Activated CD4-positive, alpha-beta memory T cell treated with anti-CD3 and anti-CD28 coated beads for 36 hours (primary cell): ENCODE measurements at regions not wholly inside any gene's neighbourhood (a gene's known extent, or its start where the extent isn't known, plus 50 kb on each side); places are given as distances from the start of the nearest gene placed in this dataset.

Source experiments
- CTCF ChIA-PET: fragments of 350-600 bp; sonication (Branson Sonifier 250); formaldehyde crosslinking; loops from one replicate; lab custom pipeline; 2021; ENCODE audit warnings: antibody characterized with exemption, inconsistent platforms; lab: Charles Lee
- POLR2A ChIA-PET: fragments of 350-600 bp; sonication (Branson Sonifier 250); formaldehyde crosslinking; loops from one replicate; lab custom pipeline; 2021; ENCODE audit warnings: antibody characterized with exemption; lab: Charles Lee
- DNase-seq: peaks from one replicate; pipeline ENCODE4 v3.0.0-alpha.2; 2020
- H3K27ac Mint-ChIP-seq: one replicate; pipeline ENCODE4 v1.8.0; 2021; ENCODE audit warnings: mixed read lengths
- H3K27me3 Mint-ChIP-seq: one replicate; pipeline ENCODE4 v1.8.0; 2021; ENCODE audit warnings: mixed read lengths
- H3K36me3 Mint-ChIP-seq: one replicate; pipeline ENCODE4 v1.8.0; 2021; ENCODE audit warnings: mixed read lengths
- H3K4me1 Mint-ChIP-seq: one replicate; pipeline ENCODE4 v1.8.0; 2021; ENCODE audit warnings: low read depth, mixed read lengths
- H3K4me3 Mint-ChIP-seq: one replicate; pipeline ENCODE4 v1.8.0; 2021; ENCODE audit warnings: mild to moderate bottlenecking, mixed read lengths
- H3K9me3 Mint-ChIP-seq: one replicate; pipeline ENCODE4 v1.8.0; 2021; ENCODE audit warnings: mixed read lengths
- intact Hi-C: fragments of 100-400 bp; cut with micrococcal nuclease; formaldehyde crosslinking; loops from one replicate; pipeline ENCODE4 v1.15.1; 2023

GRCh38 chr1:106111044-106111443 is 945.4 kb upstream of the PRMT6 start:
- Mint-ChIP-seq H3K27me3 (no peaks in the 10 kb centered on the region), H3K36me3 (no peaks in the 10 kb centered on the region), H3K9me3 (peaks cover 13% of the 10 kb centered on the region), H3K4me3 (no peak overlapping the region), H3K27ac (no peak overlapping the region), H3K4me1 (no peaks in the 10 kb centered on the region)
- intact Hi-C loops, result no loop called here
- no peak for DNase-seq
- CTCF ChIA-PET, result no interaction called here
- POLR2A ChIA-PET, result no interaction called here

GRCh38 chr1:106113851-106114250 is 942.6 kb upstream of the PRMT6 start:
- no peak for DNase-seq
- H3K27ac Mint-ChIP-seq, result no peak overlapping the region
- no peaks in the 10 kb centered on the region for H3K4me1 Mint-ChIP-seq
- H3K9me3 Mint-ChIP-seq, result peaks cover 11% of the 10 kb centered on the region
- no peaks in the 10 kb centered on the region for H3K27me3 Mint-ChIP-seq
- no peak overlapping the region for H3K4me3 Mint-ChIP-seq
- ChIA-PET CTCF (no interaction called here), POLR2A (no interaction called here)
- no peaks in the 10 kb centered on the region for H3K36me3 Mint-ChIP-seq
- intact Hi-C loops, result no loop called here

GRCh38 chr1:106120789-106121188 is 935.7 kb upstream of the PRMT6 start:
- Mint-ChIP-seq H3K36me3 (no peaks in the 10 kb centered on the region), H3K4me3 (no peak overlapping the region), H3K27ac (no peak overlapping the region), H3K4me1 (no peaks in the 10 kb centered on the region), H3K27me3 (no peaks in the 10 kb centered on the region), H3K9me3 (peaks cover 11% of the 10 kb centered on the region)
- CTCF ChIA-PET, result no interaction called here
- no peak for DNase-seq
- POLR2A ChIA-PET, result no interaction called here
- intact Hi-C loops, result no loop called here

- H3K9me3 Mint-ChIP-seq, result peaks cover 14% of the 10 kb centered on the region
- POLR2A ChIA-PET, result no interaction called here
Measured at GRCh38 chr1:106121728-106122127, 934.7 kb upstream of the PRMT6 start.

GRCh38 chr1:106134561-106134960 is 921.9 kb upstream of the PRMT6 start:
- Mint-ChIP-seq H3K4me3 (no peak overlapping the region), H3K4me1 (no peaks in the 10 kb centered on the region), H3K27me3 (no peaks in the 10 kb centered on the region), H3K27ac (no peak overlapping the region), H3K9me3 (peaks cover 4% of the 10 kb centered on the region), H3K36me3 (no peaks in the 10 kb centered on the region)
- intact Hi-C loops, result no loop called here
- ChIA-PET POLR2A (no interaction called here), CTCF (no interaction called here)
- DNase-seq, result no peak

More at GRCh38 chr1:106121728-106122127, 934.7 kb upstream of the PRMT6 start:
- CTCF ChIA-PET, result no interaction called here
- Mint-ChIP-seq H3K4me3 (no peak overlapping the region), H3K27me3 (no peaks in the 10 kb centered on the region), H3K27ac (no peak overlapping the region), H3K36me3 (no peaks in the 10 kb centered on the region), H3K4me1 (no peaks in the 10 kb centered on the region)
- DNase-seq, result no peak
- intact Hi-C loops, result no loop called here

- no peak overlapping the region for H3K4me3 Mint-ChIP-seq
- intact Hi-C loops, result no loop called here
- H3K9me3 Mint-ChIP-seq, result peaks cover 11% of the 10 kb centered on the region
- ChIA-PET POLR2A (no interaction called here), CTCF (no interaction called here)
- no peaks in the 10 kb centered on the region for H3K27me3 Mint-ChIP-seq
- no peak overlapping the region for H3K27ac Mint-ChIP-seq
- no peaks in the 10 kb centered on the region for H3K36me3 Mint-ChIP-seq
- no peak for DNase-seq
- no peaks in the 10 kb centered on the region for H3K4me1 Mint-ChIP-seq
Measured at GRCh38 chr1:106173101-106173500, 883.4 kb upstream of the PRMT6 start.

GRCh38 chr1:106178791-106179190 is 877.7 kb upstream of the PRMT6 start:
- Mint-ChIP-seq H3K36me3 (no peaks in the 10 kb centered on the region), H3K27me3 (no peaks in the 10 kb centered on the region), H3K4me3 (no peak overlapping the region), H3K4me1 (no peaks in the 10 kb centered on the region), H3K9me3 (peaks cover 10% of the 10 kb centered on the region), H3K27ac (no peak overlapping the region)
- intact Hi-C loops, result no loop called here
- POLR2A ChIA-PET, result no interaction called here
- CTCF ChIA-PET, result no interaction called here
- no peak for DNase-seq

- H3K4me1 Mint-ChIP-seq, result no peaks in the 10 kb centered on the region
- H3K27me3 Mint-ChIP-seq, result no peaks in the 10 kb centered on the region
- no peak for DNase-seq
- H3K9me3 Mint-ChIP-seq, result peaks cover 16% of the 10 kb centered on the region
- ChIA-PET POLR2A (no interaction called here), CTCF (no interaction called here)
- H3K4me3 Mint-ChIP-seq, result no peak overlapping the region
- H3K36me3 Mint-ChIP-seq, result no peaks in the 10 kb centered on the region
- no peak overlapping the region for H3K27ac Mint-ChIP-seq
- intact Hi-C loops, result no loop called here
Measured at GRCh38 chr1:106181866-106182265, 874.6 kb upstream of the PRMT6 start.

- Mint-ChIP-seq H3K27ac (no peak overlapping the region), H3K4me1 (no peaks in the 10 kb centered on the region), H3K36me3 (no peaks in the 10 kb centered on the region), H3K27me3 (no peaks in the 10 kb centered on the region), H3K9me3 (peaks cover 24% of the 10 kb centered on the region), H3K4me3 (no peak overlapping the region)
- intact Hi-C loops, result no loop called here
- DNase-seq, result no peak
- ChIA-PET CTCF (no interaction called here), POLR2A (no interaction called here)
Measured at GRCh38 chr1:106185089-106185488, 871.4 kb upstream of the PRMT6 start.

- Mint-ChIP-seq H3K27ac (no peak overlapping the region), H3K27me3 (no peaks in the 10 kb centered on the region), H3K9me3 (peaks cover 39% of the 10 kb centered on the region), H3K4me3 (no peak overlapping the region), H3K4me1 (no peaks in the 10 kb centered on the region), H3K36me3 (peaks cover 6% of the 10 kb centered on the region)
- intact Hi-C loops, result no loop called here
- ChIA-PET CTCF (no interaction called here), POLR2A (no interaction called here)
- no peak for DNase-seq
Measured at GRCh38 chr1:106189780-106190179, 866.7 kb upstream of the PRMT6 start.

- ChIA-PET POLR2A (no interaction called here), CTCF (no interaction called here)
- Mint-ChIP-seq H3K9me3 (peaks cover 55% of the 10 kb centered on the region), H3K4me1 (no peaks in the 10 kb centered on the region), H3K4me3 (no peak overlapping the region), H3K36me3 (peaks cover 6% of the 10 kb centered on the region), H3K27ac (no peak overlapping the region), H3K27me3 (no peaks in the 10 kb centered on the region)
- DNase-seq, result no peak
- intact Hi-C loops, result no loop called here
Measured at GRCh38 chr1:106194206-106194605, 862.3 kb upstream of the PRMT6 start.

- Mint-ChIP-seq H3K4me3 (no peak overlapping the region), H3K27me3 (no peaks in the 10 kb centered on the region), H3K27ac (no peak overlapping the region), H3K9me3 (peaks cover 18% of the 10 kb centered on the region), H3K4me1 (no peaks in the 10 kb centered on the region), H3K36me3 (no peaks in the 10 kb centered on the region)
- CTCF ChIA-PET, result no interaction called here
- POLR2A ChIA-PET, result no interaction called here
- DNase-seq, result no peak
- intact Hi-C loops, result no loop called here
Measured at GRCh38 chr1:106200711-106201110, 855.8 kb upstream of the PRMT6 start.

- H3K27ac Mint-ChIP-seq, result no peak overlapping the region
- no peaks in the 10 kb centered on the region for H3K36me3 Mint-ChIP-seq
- no peaks in the 10 kb centered on the region for H3K27me3 Mint-ChIP-seq
- no peaks in the 10 kb centered on the region for H3K4me1 Mint-ChIP-seq
- intact Hi-C loops, result no loop called here
- CTCF ChIA-PET, result no interaction called here
- DNase-seq, result no peak
- H3K9me3 Mint-ChIP-seq, result peaks cover 4% of the 10 kb centered on the region
- POLR2A ChIA-PET, result no interaction called here
- no peak overlapping the region for H3K4me3 Mint-ChIP-seq
Measured at GRCh38 chr1:106207185-106207584, 849.3 kb upstream of the PRMT6 start.

GRCh38 chr1:106217765-106218164 is 838.7 kb upstream of the PRMT6 start:
- Mint-ChIP-seq H3K36me3 (no peaks in the 10 kb centered on the region), H3K4me1 (no peaks in the 10 kb centered on the region), H3K4me3 (no peak overlapping the region), H3K27ac (no peak overlapping the region), H3K9me3 (peaks cover 14% of the 10 kb centered on the region), H3K27me3 (no peaks in the 10 kb centered on the region)
- ChIA-PET POLR2A (no interaction called here), CTCF (no interaction called here)
- intact Hi-C loops, result no loop called here
- no peak for DNase-seq
